Stimulated activated CD4-positive, alpha-beta T cell treated with anti-CD3 and anti-CD28 coated beads, Interleukin-12 subunit alpha, Interleukin-12 subunit beta, amount 100 ng/mL, for 24 hours (primary cell): ENCODE measurements at regions not wholly inside any gene's neighbourhood (a gene's known extent, or its start where the extent isn't known, plus 50 kb on each side); places are given as distances from the start of the nearest gene placed in this dataset.

ENCODE experiments used
- DNase-seq, 2 experiments: peaks; one replicate each; pipeline ENCODE4 v3.0.0-alpha.2; 2020; ENCODE audit warnings: low read depth in 2 of 2

DNA sequence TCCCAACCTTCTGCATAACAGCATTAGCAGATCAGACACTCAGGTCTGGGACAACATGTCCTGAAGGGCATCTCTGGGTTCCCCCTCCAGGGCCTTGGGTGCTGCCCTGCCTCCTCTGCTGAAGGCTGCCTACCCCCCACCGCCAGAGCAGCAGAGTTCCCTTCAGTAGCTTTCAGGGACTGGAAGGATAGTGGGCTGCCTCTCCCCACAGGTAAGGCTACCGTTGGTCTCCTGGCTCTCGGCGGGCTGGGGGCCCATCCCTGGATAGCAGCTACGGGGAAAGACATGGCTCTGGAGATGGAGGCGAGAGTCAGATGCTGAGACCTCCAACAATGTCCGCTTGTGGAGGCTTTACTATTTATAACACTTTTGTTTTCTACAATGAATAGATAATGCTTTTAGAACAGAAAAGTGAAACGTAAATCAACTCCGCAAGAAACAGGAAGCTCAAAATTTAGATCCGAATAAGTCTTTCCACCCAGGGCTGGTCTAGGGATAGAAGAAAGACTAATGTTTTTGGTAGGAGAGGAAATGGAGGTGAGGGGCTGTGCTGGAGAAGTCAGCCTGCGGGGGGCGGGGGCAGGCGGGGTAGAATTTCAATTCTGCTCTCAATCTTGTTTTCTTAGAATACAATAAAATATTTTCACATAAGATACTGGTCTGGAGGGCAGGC, 58.4 kb downstream of the ARL4C start:
- DNase-seq = no peak

DNA sequence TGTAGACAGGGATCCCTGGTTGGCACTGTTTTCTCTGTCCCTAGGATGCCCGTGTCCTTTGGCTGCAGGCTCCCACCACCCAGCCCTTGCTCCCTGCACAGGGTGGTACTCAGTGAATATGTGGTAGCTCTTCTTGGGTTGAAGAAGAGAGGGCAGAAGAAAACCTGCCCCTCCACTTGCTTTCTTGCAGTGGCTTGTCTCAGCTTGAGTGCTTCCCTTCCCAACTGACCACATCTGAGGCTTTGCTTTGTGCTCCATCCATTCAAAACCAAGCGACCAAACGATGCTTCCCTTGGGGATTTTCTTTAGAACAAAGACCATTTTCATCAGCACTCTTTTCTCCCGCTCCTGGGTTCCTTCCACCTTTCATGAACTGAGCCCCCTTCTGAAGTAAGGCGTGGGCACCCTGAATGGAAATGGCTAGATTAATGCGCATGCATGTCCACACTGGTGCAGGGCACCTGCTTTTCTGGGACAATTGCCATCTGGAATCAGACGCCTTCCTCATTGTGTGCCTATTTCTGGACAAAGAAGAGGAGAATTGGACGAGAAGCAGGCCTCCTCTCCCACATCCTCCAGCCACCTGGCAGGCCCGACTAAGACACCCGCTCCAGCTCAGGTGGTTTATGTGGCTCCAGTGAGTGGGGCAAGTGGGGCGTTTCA, 59.1 kb downstream of the ARL4C start:
- no peak for DNase-seq

DNA sequence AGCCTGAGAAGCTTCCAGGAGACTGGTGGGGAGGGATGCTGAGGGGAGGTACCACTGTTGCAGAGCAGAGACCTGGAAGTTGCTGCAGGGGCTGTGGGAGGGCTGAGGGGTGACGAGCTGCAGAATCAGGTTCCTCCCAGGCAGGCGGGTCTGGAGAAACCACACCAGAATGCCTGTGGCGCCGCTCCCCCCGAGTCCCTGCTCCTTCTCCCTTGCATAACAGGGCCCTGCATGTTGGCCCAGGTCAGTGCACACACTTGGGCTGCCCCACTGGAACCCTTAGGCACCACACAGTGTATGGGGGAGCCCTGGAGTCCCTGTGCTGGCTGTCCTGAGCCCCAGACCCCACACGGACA, 60.4 kb downstream of the ARL4C start:
- no peak for DNase-seq

DNA sequence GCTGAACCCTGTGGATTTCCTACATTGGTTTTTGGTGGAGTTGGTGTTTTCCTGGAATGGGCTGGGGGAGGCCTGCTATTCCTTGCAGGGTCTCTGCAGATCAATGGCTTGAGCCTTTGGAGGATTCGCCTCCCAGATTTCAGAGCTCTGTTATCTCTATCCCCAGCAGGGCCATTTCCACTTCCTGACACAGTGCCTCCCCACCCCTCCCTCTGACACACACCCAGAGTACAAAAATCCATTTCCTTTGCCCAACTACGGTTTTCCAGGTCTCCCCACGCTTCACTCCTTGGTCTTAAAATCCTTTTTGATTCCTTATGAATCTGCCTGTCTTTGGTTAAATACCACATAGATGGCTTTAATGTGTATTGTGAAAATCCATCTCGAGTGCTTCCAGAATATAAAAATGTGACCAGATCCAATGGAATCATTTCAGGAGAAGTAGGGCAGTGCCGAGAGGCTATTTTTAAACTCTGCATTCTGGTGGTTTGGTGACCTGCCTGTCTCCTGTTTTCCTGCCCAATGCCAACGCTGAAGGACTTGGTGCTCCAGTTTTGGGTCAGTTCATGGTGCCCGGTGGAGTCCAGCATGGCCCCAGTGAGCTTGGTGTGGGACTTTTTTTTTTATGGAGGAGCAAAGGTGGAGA, 60.9 kb downstream of the ARL4C start:
- DNase-seq = no peak

DNA sequence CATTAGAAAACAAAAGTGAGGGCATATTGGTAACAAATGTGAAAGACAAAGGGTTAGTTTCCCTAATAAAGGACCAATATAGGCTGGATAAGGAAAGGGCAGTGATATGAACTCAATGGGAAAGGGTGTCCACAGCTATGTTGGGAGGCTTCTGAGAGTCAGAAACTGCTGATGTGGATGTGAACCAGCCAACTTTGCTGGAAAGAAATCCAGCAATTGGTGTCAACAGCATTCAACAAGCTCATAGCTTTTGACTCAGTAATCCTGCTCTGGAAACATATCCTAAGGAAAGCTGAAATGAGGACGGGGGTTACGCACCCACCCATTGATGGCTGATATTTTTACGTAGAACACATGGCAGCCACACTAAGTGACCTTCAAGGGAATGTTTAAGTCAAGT, 63.7 kb downstream of the ARL4C start:
- DNase-seq = no peak

DNA sequence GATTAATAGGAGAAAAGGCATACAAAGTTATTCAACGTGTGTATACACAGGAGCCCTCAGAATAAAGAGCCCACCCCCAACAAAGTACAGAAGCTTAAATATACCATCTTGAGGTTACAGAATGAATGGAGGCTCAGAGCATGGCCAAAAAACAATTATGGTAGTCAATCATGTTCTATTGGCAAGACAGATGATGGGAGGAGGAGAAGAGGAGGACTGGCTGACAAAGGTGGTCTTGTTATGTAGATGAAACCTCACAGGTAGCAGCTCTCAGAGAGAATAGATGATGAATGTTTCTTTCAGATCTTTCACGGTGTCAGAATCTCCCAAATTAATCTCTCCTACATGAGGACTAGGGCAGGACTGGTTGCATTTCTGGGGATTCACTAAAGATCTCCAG, 66.0 kb downstream of the ARL4C start:
- no peak for DNase-seq

DNA sequence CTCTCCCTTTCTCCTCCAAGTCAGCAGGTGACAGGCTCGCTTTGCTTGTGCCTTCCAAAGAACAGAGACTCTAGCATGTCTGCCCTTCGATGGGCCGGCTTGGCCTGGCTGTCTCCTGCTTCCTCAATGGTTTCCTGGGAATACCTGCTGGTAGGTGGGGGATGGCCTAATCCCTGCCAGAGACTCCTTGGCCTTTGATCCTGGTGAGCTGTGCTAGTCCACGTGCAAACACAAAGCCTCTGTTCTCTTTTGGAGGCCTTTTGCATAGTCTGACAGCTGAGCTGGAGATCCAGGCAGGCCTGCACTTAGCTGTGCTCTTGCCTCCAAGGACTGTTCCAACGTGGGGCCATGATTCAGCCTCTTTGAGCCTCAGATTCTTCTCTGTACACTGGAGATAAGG, 67.6 kb downstream of the ARL4C start:
- DNase-seq = no peak

DNA sequence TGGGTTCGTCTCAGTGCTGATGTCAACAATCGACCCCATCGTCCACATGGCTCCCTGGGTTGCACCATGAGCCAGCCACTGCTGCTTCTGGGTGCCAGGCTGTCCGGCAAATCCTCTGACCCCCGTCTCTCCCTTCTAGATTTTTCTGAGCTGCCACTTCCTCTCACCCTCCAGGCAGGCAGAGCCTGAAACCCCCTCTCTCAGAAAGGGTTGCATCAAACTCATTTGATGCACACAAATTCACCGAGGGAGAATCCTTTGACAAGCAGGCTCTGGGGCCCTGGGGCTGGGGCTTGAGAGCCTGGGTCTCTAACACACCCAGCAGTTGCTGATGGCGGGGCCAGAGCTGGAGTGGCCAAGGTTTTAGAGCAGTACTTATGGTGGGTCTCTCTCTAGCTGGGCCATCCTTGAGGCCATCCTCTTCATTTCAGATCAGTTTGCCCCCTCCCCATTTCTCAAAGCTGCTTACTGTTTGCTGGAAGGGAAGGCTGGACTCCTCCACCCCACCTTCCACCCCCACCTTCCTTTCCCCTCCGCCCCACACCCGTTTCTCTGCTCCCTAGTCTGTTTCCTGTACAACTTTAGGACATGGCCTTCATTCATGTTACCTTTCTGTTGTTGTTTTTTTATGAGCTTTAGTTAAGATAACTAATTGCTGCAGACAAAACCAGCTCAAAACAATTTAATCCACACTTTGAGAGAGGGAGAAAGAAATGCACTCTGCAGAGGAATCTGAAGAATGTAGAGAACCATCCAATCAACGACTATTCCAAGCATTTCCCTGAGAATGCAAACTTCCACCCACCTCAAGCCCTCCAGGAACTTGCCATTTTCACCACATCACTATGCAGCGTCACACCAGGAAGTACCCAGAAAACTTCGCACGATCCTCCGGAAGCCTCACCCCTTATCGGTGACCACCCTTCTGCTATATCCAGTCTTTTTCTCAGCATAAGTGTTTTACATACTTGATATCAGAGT, 69.5 kb downstream of the ARL4C start:
- no peak for DNase-seq

DNA sequence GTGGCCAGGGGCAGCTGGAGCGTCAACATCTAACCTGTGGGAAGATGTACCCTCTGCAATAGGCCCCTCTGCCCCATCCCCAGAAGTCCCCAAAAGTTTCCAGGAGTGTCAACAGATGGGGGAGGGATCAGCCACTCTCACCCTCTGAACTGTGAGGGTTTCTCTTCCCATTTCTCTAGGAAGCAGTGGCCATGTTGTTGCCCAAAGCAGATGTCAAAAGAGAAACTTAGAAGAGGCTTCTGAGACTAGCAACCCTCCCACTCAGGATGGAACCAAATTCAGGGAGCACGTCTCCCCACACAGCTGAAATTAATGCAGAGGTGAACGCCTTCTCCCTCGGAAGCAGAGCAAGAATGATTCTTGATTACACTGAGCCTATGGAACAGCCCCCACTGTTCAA, 70.3 kb downstream of the ARL4C start:
- DNase-seq = no peak

DNA sequence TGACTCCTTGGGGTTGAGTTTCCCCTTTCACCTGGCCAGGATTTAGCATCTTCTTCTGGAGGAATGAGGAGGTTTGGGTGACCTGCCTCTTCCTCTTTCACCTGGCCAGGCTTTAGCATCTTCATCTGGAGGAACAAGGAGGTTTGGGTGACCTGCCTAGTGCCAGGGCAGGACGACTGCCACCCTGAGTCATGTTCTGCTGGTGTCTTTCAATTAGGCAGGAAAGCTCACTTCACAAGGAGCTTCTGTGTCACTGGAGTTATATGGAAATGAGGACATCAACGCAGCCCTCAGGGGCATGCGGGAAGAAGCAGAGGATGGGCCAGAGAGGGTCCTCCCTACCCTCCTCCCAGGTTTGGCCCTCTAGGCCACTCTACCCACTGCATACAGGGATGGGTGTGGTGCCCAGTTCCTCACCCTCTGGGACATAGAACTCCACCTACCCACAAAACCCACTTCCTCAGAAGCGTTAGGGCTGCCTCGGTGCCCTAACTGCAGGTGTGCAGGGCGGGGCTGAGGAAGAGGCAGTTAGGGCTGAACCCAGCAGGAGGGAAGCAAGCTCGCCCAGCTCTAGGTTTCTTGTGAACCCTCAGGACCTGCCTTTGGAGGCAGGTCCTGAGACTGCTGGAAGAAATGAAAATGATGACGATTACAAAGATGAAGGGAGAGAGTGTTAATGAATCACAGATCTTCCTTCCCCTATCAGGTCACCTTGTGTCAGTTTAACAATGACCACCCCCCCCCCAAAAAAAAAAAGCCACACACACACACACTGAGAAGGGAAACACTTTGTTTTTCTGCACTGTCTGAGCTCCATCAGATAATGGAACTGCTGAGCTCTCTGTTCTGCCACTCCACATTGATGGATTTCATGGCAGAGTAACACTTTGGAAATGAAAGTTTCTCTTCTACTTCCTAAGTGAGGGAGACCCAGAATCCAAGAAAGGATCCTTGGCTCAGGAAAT, 71.0 kb downstream of the ARL4C start:
- DNase-seq = no peak

DNA sequence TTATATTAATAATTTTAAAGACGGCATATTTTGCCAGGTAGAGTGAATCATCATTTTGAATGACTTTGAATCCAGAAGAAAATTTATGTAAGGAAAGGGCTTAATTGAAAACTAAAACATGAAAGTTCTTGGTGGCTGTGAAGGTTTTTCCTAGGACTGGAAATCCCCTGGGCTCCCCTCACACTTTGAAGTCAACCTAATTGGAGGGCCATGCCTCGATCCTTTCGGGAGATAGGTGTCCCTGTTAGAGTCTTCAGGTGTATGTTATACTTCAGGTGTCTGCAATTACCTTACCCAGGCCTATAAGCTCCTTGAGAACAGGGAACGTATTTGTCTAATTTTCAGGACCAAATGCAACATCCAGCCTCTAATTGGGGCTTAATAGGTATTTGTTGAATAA, 73.0 kb downstream of the ARL4C start:
- DNase-seq = no peak

DNA sequence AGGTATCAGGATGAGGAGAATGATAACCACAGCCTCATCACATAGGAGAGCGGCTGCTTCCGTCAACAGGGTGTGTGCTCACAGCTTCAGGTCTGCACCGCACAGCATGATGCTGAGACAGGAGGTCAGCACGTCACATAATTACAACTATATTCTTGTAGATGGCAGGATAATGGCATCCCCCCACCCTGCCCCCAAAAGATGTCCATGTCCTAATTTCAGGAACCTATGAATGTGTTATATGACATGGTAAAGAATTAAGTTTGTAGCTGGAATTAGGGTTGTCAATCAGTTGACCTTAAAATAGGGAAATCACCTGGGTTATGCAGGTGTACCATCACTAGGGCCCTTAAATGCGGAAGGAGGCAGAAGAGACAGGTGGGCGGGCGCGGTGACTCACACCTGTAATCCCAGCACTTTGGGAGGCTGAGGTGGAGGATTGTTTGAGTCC, 73.9 kb downstream of the ARL4C start:
- DNase-seq = no peak

DNA sequence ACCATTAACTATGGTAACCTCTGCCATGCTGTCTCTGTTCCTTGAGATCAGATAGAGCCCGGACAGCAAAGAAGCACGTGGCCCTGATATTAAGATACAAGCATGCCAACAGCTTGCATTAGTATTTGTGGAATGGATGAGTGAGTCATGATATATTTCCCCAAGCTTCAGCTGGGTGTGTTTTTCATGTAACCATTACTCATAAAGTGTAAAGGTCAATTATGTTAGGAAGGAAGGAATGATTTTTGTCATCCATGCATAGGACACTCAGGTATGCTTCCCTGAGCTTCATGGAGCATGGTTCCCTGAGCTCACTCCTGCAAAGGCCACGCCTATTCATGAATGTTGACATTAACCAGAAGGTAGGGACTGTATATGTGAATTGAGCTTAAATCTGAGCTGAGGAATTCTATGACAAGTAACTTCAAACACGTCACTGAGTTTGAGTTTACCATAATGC, 74.6 kb downstream of the ARL4C start:
- DNase-seq = no peak

DNA sequence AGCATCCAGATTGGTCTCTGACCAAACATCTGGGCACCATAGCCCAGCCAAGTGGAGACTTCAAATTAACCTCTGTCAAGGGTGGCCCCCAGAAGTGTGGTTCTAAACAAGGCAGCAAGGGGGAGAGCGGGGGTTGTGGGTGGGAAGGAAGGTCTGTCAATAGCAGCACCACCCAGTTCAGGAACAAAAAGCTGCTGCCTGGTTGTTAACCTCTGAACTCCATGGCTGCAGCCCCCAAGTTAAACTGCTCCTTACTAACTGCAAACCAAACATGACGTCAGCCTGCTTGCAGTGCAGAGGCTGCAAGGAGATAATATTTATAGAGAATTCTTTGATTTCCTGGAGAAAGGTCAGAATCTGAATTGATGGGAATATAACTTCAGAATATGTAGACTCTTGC, 76.5 kb downstream of the ARL4C start:
- no peak for DNase-seq

DNA sequence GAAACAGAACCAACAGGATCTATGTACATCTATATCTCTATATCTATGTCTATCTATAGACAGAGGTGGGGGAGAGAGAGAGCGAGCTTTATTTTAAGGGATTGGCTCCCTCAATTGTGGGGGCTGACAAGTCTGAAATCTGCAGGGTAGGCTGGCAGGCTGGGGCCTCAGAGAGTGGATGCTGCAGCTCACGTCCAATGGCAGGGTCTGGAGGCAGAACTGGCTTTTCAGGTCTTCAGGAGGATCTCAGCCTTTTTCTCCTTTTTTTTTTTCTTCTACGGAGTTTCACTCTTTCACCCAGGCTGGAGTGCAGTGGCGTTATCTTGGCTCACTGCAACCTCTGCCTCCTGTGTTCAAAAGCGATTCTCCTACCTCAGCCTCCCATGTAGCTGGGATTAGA, 77.2 kb downstream of the ARL4C start:
- no peak for DNase-seq

DNA sequence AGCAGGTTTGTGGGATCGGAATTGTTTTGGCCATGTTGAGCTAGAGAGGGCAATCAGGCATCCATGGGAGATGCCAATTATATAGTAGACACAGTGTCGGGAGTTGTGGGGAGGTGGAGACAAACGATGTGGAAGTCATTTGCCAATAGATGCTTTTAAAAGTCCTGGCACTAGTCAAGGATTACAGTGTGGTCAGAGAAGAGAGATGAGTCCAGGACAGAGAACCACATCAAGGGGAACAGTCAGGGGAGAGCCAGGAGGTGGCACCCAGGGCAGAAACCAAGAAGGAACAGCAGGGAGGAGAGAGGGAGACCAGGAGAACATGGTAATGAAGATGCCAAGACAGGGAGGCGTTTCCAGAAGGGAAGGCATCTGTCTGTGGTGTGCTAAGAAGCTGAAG, 81.2 kb downstream of the ARL4C start:
- DNase-seq = no peak

DNA sequence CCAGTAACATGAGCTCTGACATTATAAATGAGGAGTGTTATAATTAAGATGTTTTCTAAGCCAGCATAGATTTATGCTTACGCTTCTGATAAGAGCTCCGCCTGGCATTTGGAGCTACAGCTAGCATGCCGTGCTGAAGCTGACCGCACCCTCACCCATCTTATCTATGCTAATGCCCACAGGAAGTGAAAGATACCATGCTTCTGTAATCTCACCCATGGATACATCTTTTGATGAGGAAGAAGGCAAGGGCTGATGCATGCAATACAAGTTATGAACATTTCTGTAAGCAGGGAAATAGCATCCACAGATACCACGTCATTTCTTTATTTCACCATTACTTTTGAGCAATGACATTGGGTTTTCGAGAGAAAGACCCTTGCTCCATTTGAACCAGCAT, 82.3 kb downstream of the ARL4C start:
- DNase-seq = no peak

DNA sequence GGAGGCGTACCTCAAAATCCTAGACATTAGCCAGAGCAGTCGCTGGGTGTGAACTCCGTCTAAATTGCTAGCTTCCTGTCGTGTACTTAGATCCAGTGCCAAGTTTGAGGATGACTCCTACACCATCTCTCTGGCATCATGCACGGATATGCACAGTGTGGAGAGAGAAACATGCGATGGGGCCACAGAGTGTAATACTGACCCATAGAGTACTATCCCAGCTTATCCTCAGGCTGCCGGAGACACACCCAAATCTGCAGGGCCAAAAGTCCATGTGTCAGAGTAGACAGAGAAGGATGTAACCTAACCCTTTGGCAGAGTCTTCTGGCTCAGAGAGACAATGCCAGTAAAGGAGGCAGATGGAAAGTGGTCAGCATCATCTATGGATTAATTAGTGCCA, 84.2 kb downstream of the ARL4C start:
- no peak for DNase-seq

DNA sequence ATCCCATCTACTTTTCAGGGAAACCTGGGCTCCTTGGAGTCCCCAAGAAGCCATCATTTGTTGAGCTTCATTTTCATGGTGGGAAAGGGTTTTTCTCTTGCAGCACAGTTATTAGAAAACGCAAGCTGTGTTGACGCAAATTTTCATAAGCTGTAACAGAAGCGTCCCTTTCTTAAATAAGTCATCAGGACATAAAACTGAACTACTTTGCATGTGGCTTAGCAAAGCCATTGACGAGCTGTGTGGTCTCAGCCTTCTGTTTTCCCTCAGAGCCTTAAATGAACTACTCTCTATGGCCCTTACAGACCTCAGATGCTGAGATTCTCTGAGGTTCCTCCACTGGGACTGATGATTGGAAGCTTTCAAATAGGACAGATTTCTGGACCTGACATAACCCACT, 85.1 kb downstream of the ARL4C start:
- DNase-seq = no peak

DNA sequence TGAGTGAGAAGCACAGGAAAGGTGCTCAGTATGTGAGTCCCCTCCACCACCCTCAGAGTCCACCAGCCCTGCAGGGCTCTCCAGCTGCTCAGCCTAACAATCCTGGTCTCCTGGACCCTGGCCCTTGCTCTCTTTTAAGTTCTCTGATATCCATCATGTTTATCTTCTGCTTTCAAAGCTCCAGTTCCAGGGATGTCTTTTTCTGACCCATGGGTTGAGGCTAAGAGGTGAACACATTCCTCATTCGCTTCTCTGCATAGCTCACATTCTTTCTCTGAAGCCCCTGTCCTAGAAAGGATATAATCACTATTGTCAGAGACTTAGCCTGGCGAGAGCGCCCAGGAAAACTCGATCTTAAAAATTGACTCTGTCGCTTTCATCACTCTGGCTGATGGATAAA, 86.4 kb downstream of the ARL4C start:
- no peak for DNase-seq

DNA sequence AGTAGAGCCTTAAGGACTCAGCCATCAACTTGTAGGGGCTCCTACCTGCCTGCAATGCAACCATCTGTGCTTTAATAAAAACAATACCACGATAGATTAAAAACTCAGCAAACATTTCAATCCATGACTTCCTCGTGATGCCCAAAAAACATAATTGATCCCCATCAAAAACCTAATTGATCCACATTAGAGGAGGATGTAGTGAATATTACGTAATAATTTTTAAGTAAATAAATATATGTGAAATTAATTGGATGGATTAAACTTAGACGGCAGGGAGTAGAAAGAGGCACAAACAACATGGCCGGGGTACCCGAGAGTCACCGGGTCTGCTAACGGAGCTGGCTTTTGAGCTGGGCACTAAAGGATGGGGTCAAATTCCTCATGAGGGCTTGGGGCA, 87.3 kb downstream of the ARL4C start:
- DNase-seq = no peak
